A673 (cell line): ENCODE measurements at regions not wholly inside any gene's neighbourhood (a gene's known extent, or its start where the extent isn't known, plus 50 kb on each side); places are given as distances from the start of the nearest gene placed in this dataset.

ENCODE experiments used
- BruUV-seq: library from RNA; stranded (reverse); fragments of 400-500 nt; replicated peaks from 2 replicates; lab custom pipeline; 2021; lab: Mats Ljungman, UMichigan
- CTCF ChIA-PET: fragments of 300-600 bp; sonication (Branson Sonifier 250); formaldehyde crosslinking; loops from one replicate; lab custom pipeline; 2022; ENCODE audit warnings: antibody characterized with exemption; lab: Charles Lee
- POLR2A ChIA-PET: fragments of 300-600 bp; sonication (Branson Sonifier 250); formaldehyde crosslinking; loops from one replicate; lab custom pipeline; 2022; ENCODE audit warnings: antibody characterized with exemption; ENCODE audit not compliant: low non-redundant PET; lab: Charles Lee
- DNase-seq: peaks from one replicate; pipeline ENCODE4 v3.0.0-alpha.2; 2015; ENCODE audit warnings: low spot score
- H3K27ac ChIP-seq: fragments of 200-600 bp; sonication (generic); 2 replicates; pipeline ENCODE4 v1.5.1; 2016; ENCODE audit warnings: mixed run types, low read depth, mild to moderate bottlenecking, mixed read lengths, antibody characterized with exemption, low read length; ENCODE audit not compliant: poor library complexity, severe bottlenecking
- H3K27me3 ChIP-seq: fragments of 200-600 bp; sonication (generic); replicated peaks from 2 replicates; pipeline ENCODE4 v1.6.1; 2017; ENCODE audit warnings: mixed run types, low read depth, mild to moderate bottlenecking, mixed read lengths, antibody characterized with exemption, low read length; ENCODE audit not compliant: insufficient read depth, poor library complexity
- H3K36me3 ChIP-seq: fragments of 200-600 bp; sonication (generic); 2 replicates; pipeline ENCODE4 v1.6.1; 2016; ENCODE audit warnings: mixed run types, mild to moderate bottlenecking, mixed read lengths, antibody characterized with exemption, low read length; ENCODE audit not compliant: insufficient read depth, poor library complexity, severe bottlenecking
- H3K4me1 ChIP-seq: fragments of 200-600 bp; sonication (generic); 2 replicates; pipeline ENCODE4 v1.6.1; 2017; ENCODE audit warnings: mixed run types, mild to moderate bottlenecking, mixed read lengths, antibody characterized with exemption, low read length; ENCODE audit not compliant: insufficient read depth, poor library complexity, severe bottlenecking
- H3K4me3 ChIP-seq: fragments of 200-600 bp; sonication (generic); 2 replicates; pipeline ENCODE4 v1.5.1; 2016; ENCODE audit warnings: low read depth, mixed run types, mild to moderate bottlenecking, mixed read lengths, low read length; ENCODE audit not compliant: poor library complexity, severe bottlenecking
- H3K9me3 ChIP-seq: fragments of 200-600 bp; sonication (generic); 2 replicates; pipeline ENCODE4 v1.6.1; 2016; ENCODE audit warnings: mixed run types, low read depth, mild to moderate bottlenecking, mixed read lengths, antibody characterized with exemption, low read length; ENCODE audit not compliant: poor library complexity, severe bottlenecking
- EZH2 ChIP-seq: fragments of 200-600 bp; sonication (generic); IDR thresholded peaks from 2 replicates; pipeline ENCODE4 v1.6.1; 2017; ENCODE audit warnings: borderline replicate concordance, low read depth, mild to moderate bottlenecking, mixed read lengths, antibody characterized with exemption, low read length; ENCODE audit not compliant: poor library complexity, severe bottlenecking
- intact Hi-C: fragments of 100-400 bp; cut with micrococcal nuclease; formaldehyde crosslinking; loops from one replicate; pipeline ENCODE4 v1.10.0; 2022; ENCODE audit not compliant: unreplicated experiment
- TF ChIP-seq, protein P1 (sequence below): fragments of 300-800, 200-600 bp; sonication (generic); conservative IDR thresholded peaks from 2 replicates; pipeline ENCODE4 v1.5.1; 2017; ENCODE audit warnings: low read depth, mild to moderate bottlenecking, antibody characterized with exemption, low read length, moderate library complexity, mixed read lengths

DNA sequence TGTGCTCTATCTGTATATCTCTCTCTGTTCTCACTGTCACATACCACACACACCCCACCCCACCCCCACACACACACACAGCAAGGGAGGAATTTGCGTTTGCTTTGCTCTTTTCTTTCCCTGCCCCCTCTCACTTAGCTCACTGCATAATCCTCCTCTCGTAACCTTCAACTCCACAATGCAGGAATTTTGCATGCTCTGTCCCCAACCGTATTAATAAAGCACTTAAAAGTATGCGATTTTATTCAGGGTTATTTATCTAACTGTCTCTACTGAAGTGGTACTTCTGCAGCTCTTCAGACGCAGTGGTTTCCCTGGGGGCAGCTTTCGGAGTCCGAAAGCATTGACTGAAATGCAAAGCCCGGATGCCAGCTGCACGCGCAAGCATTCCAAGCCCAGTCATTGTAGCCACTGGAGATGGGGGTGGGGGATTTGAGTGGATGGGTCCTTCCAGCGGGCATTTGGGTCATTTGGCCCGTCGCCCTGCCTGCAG, 105.4 kb upstream of the RBFOX1 start:
- H3K36me3 ChIP-seq: no peaks in the 10 kb centered on the region
- no peak for DNase-seq
- H3K9me3 ChIP-seq: no peaks in the 10 kb centered on the region
- H3K4me1 ChIP-seq: no peaks in the 10 kb centered on the region
- no TSS peak for BruUV-seq
- H3K27me3 ChIP-seq: no peaks in the 10 kb centered on the region
- TF ChIP-seq, protein P1, sequence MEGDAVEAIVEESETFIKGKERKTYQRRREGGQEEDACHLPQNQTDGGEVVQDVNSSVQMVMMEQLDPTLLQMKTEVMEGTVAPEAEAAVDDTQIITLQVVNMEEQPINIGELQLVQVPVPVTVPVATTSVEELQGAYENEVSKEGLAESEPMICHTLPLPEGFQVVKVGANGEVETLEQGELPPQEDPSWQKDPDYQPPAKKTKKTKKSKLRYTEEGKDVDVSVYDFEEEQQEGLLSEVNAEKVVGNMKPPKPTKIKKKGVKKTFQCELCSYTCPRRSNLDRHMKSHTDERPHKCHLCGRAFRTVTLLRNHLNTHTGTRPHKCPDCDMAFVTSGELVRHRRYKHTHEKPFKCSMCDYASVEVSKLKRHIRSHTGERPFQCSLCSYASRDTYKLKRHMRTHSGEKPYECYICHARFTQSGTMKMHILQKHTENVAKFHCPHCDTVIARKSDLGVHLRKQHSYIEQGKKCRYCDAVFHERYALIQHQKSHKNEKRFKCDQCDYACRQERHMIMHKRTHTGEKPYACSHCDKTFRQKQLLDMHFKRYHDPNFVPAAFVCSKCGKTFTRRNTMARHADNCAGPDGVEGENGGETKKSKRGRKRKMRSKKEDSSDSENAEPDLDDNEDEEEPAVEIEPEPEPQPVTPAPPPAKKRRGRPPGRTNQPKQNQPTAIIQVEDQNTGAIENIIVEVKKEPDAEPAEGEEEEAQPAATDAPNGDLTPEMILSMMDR: no peak
- TF ChIP-seq EZH2: no peak
- ChIA-PET POLR2A (no interaction called here), CTCF (no interaction called here)
- no peak overlapping the region for H3K27ac ChIP-seq
- no peak overlapping the region for H3K4me3 ChIP-seq
- intact Hi-C loops: no loop called here

DNA sequence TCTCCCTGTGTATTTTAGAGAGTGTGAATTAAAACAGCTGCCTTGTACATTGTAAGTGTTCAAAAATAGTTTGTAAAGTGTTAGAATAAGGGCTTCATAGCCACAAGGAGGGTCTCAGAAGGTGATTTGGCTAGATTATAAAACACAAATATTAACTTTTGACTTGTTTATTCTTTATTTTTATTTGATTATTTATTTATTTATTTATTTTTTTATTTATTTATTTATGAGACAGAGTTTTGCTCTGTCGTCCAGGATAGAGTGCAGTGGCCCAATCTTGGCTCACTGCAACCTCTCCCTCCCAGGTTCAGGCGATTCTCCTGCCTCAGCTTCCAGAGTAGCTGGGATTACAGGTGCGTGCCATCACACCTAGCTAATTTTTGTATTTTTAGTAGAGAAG, 111.5 kb upstream of the RBFOX1 start:
- no peaks in the 10 kb centered on the region for H3K36me3 ChIP-seq
- ChIA-PET CTCF (no interaction called here), POLR2A (no interaction called here)
- no peak overlapping the region for H3K27ac ChIP-seq
- BruUV-seq: no TSS peak
- H3K4me3 ChIP-seq: no peak overlapping the region
- H3K4me1 ChIP-seq: no peaks in the 10 kb centered on the region
- DNase-seq: no peak
- H3K9me3 ChIP-seq: no peaks in the 10 kb centered on the region
- intact Hi-C loops: no loop called here
- TF ChIP-seq EZH2: no peak
- TF ChIP-seq, protein P1: no peak
- H3K27me3 ChIP-seq: no peaks in the 10 kb centered on the region

DNA sequence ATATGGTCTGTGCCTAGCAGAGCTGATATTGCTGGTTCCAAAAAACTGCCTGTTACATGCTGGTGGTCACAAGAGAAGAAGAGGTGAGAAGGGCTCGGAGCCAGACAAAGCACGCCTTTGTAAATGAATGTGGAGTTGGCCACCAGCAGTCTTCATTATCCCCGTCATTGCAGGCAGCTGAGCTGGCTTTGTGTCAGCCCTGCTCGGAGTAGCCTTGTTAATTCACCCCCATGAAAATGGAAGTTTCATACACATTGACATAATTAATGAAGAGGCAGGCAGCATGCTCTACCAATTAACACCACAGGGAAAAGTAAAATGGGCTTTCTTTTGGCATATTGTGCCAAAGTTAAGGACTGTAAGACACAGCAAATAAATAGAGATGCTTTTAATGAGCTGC, 113.7 kb upstream of the RBFOX1 start:
- no peaks in the 10 kb centered on the region for H3K27me3 ChIP-seq
- CTCF ChIA-PET: no interaction called here
- H3K9me3 ChIP-seq: no peaks in the 10 kb centered on the region
- H3K27ac ChIP-seq: no peak overlapping the region
- intact Hi-C loops: no loop called here
- POLR2A ChIA-PET: no interaction called here
- BruUV-seq: no TSS peak
- H3K4me1 ChIP-seq: no peaks in the 10 kb centered on the region
- no peak overlapping the region for H3K4me3 ChIP-seq
- H3K36me3 ChIP-seq: no peaks in the 10 kb centered on the region
- TF ChIP-seq, protein P1: no peak
- TF ChIP-seq EZH2: no peak
- DNase-seq: no peak
